Activated naive CD8-positive, alpha-beta T cell treated with anti-CD3 and anti-CD28 coated beads for 36 hours (primary cell): ENCODE measurements at regions not wholly inside any gene's neighbourhood (a gene's known extent, or its start where the extent isn't known, plus 50 kb on each side); places are given as distances from the start of the nearest gene placed in this dataset.

Experiments used
- DNase-seq: peaks from one replicate; pipeline ENCODE4 v3.0.0; 2021
- H3K27ac Mint-ChIP-seq: one replicate; pipeline ENCODE4 v1.8.0; 2022; ENCODE audit warnings: mild to moderate bottlenecking, moderate library complexity, mixed read lengths
- H3K27me3 Mint-ChIP-seq: one replicate; pipeline ENCODE4 v1.8.0; 2022; ENCODE audit warnings: mild to moderate bottlenecking, mixed read lengths
- H3K36me3 Mint-ChIP-seq: one replicate; pipeline ENCODE4 v1.8.0; 2021; ENCODE audit warnings: mild to moderate bottlenecking, mixed read lengths
- H3K4me1 Mint-ChIP-seq: one replicate; pipeline ENCODE4 v1.8.0; 2021; ENCODE audit warnings: mixed read lengths
- H3K4me3 Mint-ChIP-seq: one replicate; pipeline ENCODE4 v1.8.0; 2022; ENCODE audit warnings: mild to moderate bottlenecking, moderate library complexity, mixed read lengths
- H3K9me3 Mint-ChIP-seq: one replicate; pipeline ENCODE4 v1.8.0; 2022; ENCODE audit warnings: mixed read lengths

DNA sequence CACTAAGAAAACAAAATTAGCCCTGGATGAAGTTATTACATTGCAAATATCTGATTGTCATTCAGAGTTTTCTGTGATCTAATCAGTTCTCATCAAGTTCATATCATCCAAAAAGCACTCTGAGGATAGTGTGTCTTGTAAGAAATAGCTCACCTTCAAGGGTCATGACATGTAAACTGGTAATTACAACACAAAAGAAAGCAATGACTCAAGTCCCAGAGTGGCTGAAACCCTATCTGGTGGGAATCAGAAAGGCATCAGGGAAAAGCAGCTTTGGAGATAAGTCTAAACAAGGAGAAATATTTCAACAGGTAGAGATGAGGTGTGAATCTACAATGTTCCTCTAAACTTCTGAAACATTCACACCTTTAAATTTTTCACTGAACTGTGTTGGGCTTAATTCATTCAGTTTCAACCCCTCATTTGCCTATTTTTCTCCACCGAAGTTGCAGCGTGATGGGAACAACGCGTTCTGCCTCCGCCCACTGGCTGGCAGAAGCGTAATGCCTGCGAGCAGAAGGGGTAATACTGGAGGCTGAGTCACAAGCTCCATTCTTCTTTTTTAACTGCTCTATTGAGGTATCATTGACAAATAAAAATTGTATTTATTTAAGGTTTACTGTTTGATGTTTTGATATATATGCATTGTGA is 155.2 kb upstream of the IPO5 start:
- no peak overlapping the region for H3K27ac Mint-ChIP-seq
- no peaks in the 10 kb centered on the region for H3K4me1 Mint-ChIP-seq
- no peak for DNase-seq
- H3K36me3 Mint-ChIP-seq: no peaks in the 10 kb centered on the region
- peaks cover 20% of the 10 kb centered on the region for H3K9me3 Mint-ChIP-seq
- no peak overlapping the region for H3K4me3 Mint-ChIP-seq
- peaks cover 40% of the 10 kb centered on the region for H3K27me3 Mint-ChIP-seq

DNA sequence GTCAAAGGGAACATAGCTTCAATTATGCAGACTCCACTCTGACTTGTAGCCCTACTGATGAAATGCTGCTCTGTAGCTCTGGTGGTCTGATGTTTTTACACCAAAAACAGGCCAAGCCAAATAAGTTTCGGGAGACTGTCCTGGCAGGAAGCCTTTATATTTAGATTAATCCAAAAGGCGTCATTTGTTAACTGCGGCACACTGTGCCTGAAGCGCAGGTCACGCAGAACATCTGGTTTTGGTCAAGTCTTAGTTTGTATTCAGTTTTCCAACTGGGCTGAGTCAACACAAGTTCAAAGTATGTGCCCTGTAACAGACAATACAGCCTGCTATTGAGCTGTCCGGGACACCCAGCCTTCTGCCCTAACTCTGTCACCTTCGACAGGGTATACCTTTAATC is 154.6 kb upstream of the IPO5 start:
- peaks cover 45% of the 10 kb centered on the region for H3K27me3 Mint-ChIP-seq
- H3K36me3 Mint-ChIP-seq: no peaks in the 10 kb centered on the region
- no peak overlapping the region for H3K27ac Mint-ChIP-seq
- no peak overlapping the region for H3K4me3 Mint-ChIP-seq
- H3K9me3 Mint-ChIP-seq: peaks cover 19% of the 10 kb centered on the region
- DNase-seq: no peak
- H3K4me1 Mint-ChIP-seq: no peaks in the 10 kb centered on the region

DNA sequence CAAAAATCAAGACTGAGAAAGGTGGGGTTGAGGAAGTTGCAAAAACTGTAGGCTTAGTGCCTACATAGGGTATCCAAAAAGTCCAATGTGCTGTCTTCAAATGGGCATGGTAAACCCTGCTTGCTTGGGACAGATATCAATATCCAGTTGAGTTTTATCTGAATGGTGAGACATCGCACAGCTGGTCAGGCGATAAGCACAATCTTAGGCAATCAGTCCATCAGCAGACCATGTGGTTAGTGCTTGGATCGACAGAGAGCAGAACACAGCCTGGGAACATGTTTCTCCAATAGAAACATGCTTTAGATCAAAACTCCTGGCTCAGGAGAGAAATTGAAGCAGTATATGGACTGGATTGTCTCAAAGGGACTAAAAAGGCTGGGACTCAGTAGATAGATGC is 151.3 kb upstream of the IPO5 start:
- Mint-ChIP-seq H3K9me3 (peaks cover 4% of the 10 kb centered on the region), H3K4me3 (no peak overlapping the region), H3K27ac (no peak overlapping the region), H3K4me1 (no peaks in the 10 kb centered on the region), H3K27me3 (peaks cover 65% of the 10 kb centered on the region), H3K36me3 (no peaks in the 10 kb centered on the region)
- DNase-seq: no peak

DNA sequence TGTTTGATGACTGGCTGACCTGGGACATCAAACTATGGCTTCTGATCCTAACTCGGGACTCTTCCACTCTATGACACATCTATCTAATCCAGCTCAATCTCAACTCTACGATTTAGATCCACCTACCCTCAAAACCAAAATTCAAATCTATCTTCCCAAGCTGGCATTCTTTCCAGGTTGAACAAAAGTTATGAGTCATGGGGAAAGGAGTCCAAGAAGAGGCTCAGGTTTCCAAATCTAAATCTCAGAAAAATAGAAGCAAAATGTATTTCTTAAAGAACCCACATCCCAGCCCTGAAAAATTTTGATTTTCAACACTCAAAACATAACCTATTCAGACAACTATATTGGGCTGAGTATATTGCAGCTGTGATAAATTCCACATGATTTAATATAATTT is 143.9 kb upstream of the IPO5 start:
- H3K27me3 Mint-ChIP-seq: peaks cover 41% of the 10 kb centered on the region
- peaks cover 5% of the 10 kb centered on the region for H3K9me3 Mint-ChIP-seq
- H3K4me3 Mint-ChIP-seq: no peak overlapping the region
- H3K36me3 Mint-ChIP-seq: no peaks in the 10 kb centered on the region
- no peak for DNase-seq
- no peaks in the 10 kb centered on the region for H3K4me1 Mint-ChIP-seq
- no peak overlapping the region for H3K27ac Mint-ChIP-seq

DNA sequence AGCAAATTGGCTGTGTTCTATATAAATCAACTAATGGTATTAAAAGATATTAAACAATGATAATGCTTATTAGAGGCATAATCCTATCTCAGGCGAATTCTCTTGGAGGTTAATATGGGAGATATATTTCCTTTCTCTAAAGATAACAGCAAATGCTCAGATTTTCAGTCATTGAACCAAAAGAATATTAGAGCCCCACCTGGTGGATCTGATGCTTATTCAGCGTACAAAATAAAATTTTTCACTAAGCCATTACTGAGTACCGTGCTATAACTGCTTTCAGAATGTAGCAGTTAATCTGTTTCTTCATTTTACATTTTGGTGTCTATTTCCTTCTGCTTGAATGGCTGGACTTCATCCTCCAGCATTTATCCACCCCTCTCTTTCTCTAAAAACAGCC is 143.3 kb upstream of the IPO5 start:
- Mint-ChIP-seq H3K36me3 (no peaks in the 10 kb centered on the region), H3K27ac (no peak overlapping the region), H3K9me3 (peaks cover 5% of the 10 kb centered on the region), H3K27me3 (peaks cover 36% of the 10 kb centered on the region), H3K4me1 (no peaks in the 10 kb centered on the region), H3K4me3 (no peak overlapping the region)
- no peak for DNase-seq

DNA sequence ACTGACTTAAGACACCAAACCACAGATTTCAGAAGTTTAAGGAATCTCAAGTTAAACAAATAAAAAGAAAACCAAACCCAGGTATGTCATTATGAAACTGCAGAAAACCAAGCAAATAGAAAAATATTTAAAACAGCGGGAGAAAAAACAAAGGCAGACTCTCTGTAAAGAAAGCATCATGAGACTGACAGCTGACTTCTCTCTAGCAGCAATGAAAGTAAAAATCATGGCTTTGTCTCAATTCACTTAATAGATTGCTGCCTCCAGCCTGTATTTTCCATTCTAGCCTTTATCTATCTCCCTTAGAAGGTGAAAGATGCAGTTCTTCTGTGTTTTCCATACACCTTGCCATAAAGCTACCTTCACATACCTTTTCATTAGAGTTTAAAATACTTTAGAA is 131.1 kb upstream of the IPO5 start:
- Mint-ChIP-seq H3K4me1 (no peaks in the 10 kb centered on the region), H3K27me3 (peaks cover 23% of the 10 kb centered on the region), H3K9me3 (no peaks in the 10 kb centered on the region), H3K27ac (no peak overlapping the region), H3K36me3 (no peaks in the 10 kb centered on the region), H3K4me3 (no peak overlapping the region)
- no peak for DNase-seq

GRCh38 chr13:97826421-97827012 is 127.0 kb upstream of the IPO5 start:
- no peak overlapping the region for H3K4me3 Mint-ChIP-seq
- H3K27ac Mint-ChIP-seq: no peak overlapping the region
- H3K9me3 Mint-ChIP-seq: no peaks in the 10 kb centered on the region
- peaks cover 15% of the 10 kb centered on the region for H3K27me3 Mint-ChIP-seq
- H3K36me3 Mint-ChIP-seq: no peaks in the 10 kb centered on the region
- no peaks in the 10 kb centered on the region for H3K4me1 Mint-ChIP-seq
- no peak for DNase-seq

DNA sequence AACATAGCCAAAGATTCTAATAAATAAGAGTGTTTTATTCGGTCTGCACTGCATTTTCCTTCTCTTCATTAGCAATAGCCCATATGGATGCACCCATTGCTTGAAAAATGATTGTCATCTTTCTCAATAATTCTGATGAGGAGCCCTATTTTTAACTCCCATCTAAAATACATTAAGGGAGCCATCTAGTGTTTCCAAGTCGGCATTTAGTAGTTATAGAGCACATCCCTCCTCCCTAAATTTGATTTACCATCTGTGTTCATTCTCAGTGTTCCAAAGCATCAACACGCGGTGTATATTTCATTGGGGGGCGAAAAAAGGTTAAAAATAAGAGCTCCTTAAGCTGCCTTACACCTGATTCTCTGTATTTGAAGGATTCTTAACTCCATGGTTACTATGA is 119.2 kb upstream of the IPO5 start:
- H3K4me1 Mint-ChIP-seq: no peaks in the 10 kb centered on the region

DNA sequence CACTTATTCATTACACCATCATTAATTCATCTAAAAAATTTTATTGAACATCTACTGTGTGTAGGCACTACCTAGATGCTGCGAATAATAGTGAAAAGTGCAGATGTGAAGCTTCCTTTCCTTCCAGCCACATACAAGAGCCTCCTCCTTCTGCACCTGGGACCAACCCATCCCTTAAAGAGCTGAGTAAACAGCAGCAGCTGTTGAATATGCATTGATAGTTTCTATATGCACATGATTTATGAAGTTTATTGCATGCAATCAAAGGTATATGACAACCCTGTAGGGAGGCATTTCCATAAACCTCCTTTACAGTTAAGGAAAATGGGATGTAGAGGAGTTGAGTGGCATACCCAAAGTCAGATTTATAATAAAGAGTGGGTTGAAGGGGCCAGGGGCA is 110.3 kb upstream of the IPO5 start:
- Mint-ChIP-seq H3K4me1 (no peaks in the 10 kb centered on the region), H3K4me3 (no peak overlapping the region), H3K36me3 (no peaks in the 10 kb centered on the region), H3K27me3 (peaks cover 30% of the 10 kb centered on the region), H3K9me3 (no peaks in the 10 kb centered on the region), H3K27ac (no peak overlapping the region)
- DNase-seq: no peak

More for the DNA sequence above, 119.2 kb upstream of the IPO5 start:
- peaks cover 3% of the 10 kb centered on the region for H3K9me3 Mint-ChIP-seq
- H3K27me3 Mint-ChIP-seq: peaks cover 9% of the 10 kb centered on the region
- H3K36me3 Mint-ChIP-seq: no peaks in the 10 kb centered on the region
- H3K27ac Mint-ChIP-seq: no peak overlapping the region
- no peak overlapping the region for H3K4me3 Mint-ChIP-seq
- DNase-seq: no peak

DNA sequence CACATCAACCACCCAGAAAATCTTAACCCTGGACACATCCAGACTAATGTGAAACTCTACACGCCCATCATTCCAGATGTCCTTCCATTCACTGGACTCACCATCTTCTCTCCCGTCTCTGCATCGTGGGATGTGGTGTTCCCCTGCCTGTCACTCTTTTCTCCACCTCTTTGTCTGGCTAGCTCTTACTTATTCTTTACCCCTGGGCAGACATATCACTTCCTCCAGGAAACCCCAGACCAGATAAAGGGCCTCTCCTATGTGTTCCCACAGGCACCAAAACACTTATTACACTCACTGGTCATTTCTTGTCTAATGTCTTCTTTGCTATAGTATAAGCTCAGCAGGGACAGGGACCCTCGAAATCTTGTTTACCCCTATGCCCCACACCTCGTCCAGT is 109.3 kb upstream of the IPO5 start:
- Mint-ChIP-seq H3K27me3 (peaks cover 28% of the 10 kb centered on the region), H3K4me1 (no peaks in the 10 kb centered on the region), H3K4me3 (no peak overlapping the region), H3K27ac (no peak overlapping the region), H3K9me3 (no peaks in the 10 kb centered on the region), H3K36me3 (no peaks in the 10 kb centered on the region)
- DNase-seq: no peak

DNA sequence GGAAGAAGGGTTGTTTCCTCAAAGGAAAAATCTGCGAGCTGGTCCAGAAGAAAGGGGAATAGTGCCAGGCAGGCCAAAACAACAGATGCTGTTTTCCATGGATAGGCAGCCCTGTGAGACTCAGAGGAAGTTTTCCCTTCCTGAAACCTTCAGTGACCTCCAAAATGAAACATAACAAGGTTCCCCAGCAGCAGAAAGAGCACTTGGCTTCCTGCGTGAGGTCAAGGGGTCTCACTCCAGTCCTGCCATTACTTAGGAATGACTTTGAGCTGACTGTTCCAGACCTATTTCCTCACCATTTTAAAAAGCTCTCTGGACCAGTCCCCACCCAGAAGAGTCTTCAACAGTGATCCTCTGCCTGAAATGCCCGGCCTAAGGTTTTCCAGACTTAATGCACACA is 104.6 kb upstream of the IPO5 start:
- Mint-ChIP-seq H3K27ac (no peak overlapping the region), H3K9me3 (no peaks in the 10 kb centered on the region), H3K27me3 (peaks cover 17% of the 10 kb centered on the region), H3K36me3 (no peaks in the 10 kb centered on the region), H3K4me1 (no peaks in the 10 kb centered on the region), H3K4me3 (no peak overlapping the region)
- no peak for DNase-seq

DNA sequence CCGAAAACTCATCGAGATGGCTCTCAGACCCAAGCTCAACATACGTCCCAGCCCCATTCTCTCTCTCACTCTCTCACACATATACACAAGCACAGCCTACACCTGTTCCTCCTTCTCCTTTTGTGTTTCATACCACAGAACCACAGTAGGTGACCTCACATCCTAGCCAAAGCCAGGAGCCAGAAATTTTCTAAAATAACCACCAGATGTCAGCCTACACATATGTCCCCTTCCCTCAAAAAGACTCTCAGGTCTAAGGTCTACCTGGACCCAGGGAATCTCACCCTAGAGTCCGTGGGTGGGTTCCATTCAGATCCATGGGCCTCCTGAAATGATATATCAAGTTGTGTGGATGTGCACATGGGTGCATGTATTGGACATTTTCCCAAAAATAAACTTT is 104.2 kb upstream of the IPO5 start:
- peaks cover 13% of the 10 kb centered on the region for H3K27me3 Mint-ChIP-seq
- H3K36me3 Mint-ChIP-seq: no peaks in the 10 kb centered on the region
- H3K4me1 Mint-ChIP-seq: peaks cover under 1% of the 10 kb centered on the region
- DNase-seq: no peak
- H3K9me3 Mint-ChIP-seq: no peaks in the 10 kb centered on the region
- no peak overlapping the region for H3K4me3 Mint-ChIP-seq
- no peak overlapping the region for H3K27ac Mint-ChIP-seq

GRCh38 chr13:97851269-97851668 is 102.2 kb upstream of the IPO5 start:
- H3K27me3 Mint-ChIP-seq: peaks cover 13% of the 10 kb centered on the region
- H3K36me3 Mint-ChIP-seq: no peaks in the 10 kb centered on the region
- H3K4me3 Mint-ChIP-seq: no peak overlapping the region
- DNase-seq: no peak
- peaks cover 4% of the 10 kb centered on the region for H3K4me1 Mint-ChIP-seq
- no peak overlapping the region for H3K27ac Mint-ChIP-seq
- no peaks in the 10 kb centered on the region for H3K9me3 Mint-ChIP-seq

GRCh38 chr13:97852181-97852874 is 101.1 kb upstream of the IPO5 start:
- no peak for DNase-seq
- no peak overlapping the region for H3K4me3 Mint-ChIP-seq
- no peaks in the 10 kb centered on the region for H3K36me3 Mint-ChIP-seq
- no peak overlapping the region for H3K27ac Mint-ChIP-seq
- no peaks in the 10 kb centered on the region for H3K9me3 Mint-ChIP-seq
- H3K27me3 Mint-ChIP-seq: peaks cover 13% of the 10 kb centered on the region
- peaks cover 4% of the 10 kb centered on the region for H3K4me1 Mint-ChIP-seq

- H3K4me1 Mint-ChIP-seq: peaks cover 4% of the 10 kb centered on the region
- H3K27me3 Mint-ChIP-seq: peaks cover 13% of the 10 kb centered on the region
- H3K9me3 Mint-ChIP-seq: no peaks in the 10 kb centered on the region
Measured at GRCh38 chr13:97853550-97853949, 99.9 kb upstream of the IPO5 start.

More at GRCh38 chr13:97853550-97853949, 99.9 kb upstream of the IPO5 start:
- no peak for DNase-seq
- no peak overlapping the region for H3K27ac Mint-ChIP-seq
- no peaks in the 10 kb centered on the region for H3K36me3 Mint-ChIP-seq
- H3K4me3 Mint-ChIP-seq: no peak overlapping the region
